H9 (cell line): ENCODE measurements at regions not wholly inside any gene's neighbourhood (a gene's known extent, or its start where the extent isn't known, plus 50 kb on each side); places are given as distances from the start of the nearest gene placed in this dataset.

Source experiments
- DNase-seq: peaks from one replicate; pipeline ENCODE4 v3.0.0-alpha.2; 2017
- H2AFZ ChIP-seq: one replicate; pipeline ENCODE4 v1.6.1; 2013; ENCODE audit warnings: mild to moderate bottlenecking, low read length, control low read depth, moderate library complexity
- H2AK5ac ChIP-seq: 2 replicates; pipeline ENCODE4 v1.6.1; 2013; ENCODE audit warnings: low read length, control low read depth, mixed read lengths; ENCODE audit not compliant: insufficient read length
- H2BK120ac ChIP-seq: one replicate; pipeline ENCODE4 v1.6.1; 2013; ENCODE audit warnings: low read depth, mild to moderate bottlenecking, low read length, control low read depth, inconsistent platforms; ENCODE audit not compliant: poor library complexity, severe bottlenecking
- H2BK12ac ChIP-seq: 2 replicates; pipeline ENCODE4 v1.6.1; 2013; ENCODE audit warnings: low read length, control low read depth, mixed read lengths, low read depth; ENCODE audit not compliant: insufficient read length
- H2BK15ac ChIP-seq: 2 replicates; pipeline ENCODE4 v1.6.1; 2013; ENCODE audit warnings: low read depth, low read length, control low read depth
- H2BK20ac ChIP-seq: one replicate; pipeline ENCODE4 v1.6.1; 2013; ENCODE audit warnings: low read depth, mild to moderate bottlenecking, low read length, control low read depth, inconsistent platforms; ENCODE audit not compliant: poor library complexity, severe bottlenecking
- H2BK5ac ChIP-seq: 2 replicates; pipeline ENCODE4 v1.6.1; 2013; ENCODE audit warnings: low read length, control low read depth, mixed read lengths; ENCODE audit not compliant: insufficient read length
- H3K14ac ChIP-seq: 2 replicates; pipeline ENCODE4 v1.6.1; 2013; ENCODE audit warnings: low read length, control low read depth; ENCODE audit not compliant: insufficient read depth
- H3K18ac ChIP-seq: 2 replicates; pipeline ENCODE4 v1.6.1; 2013; ENCODE audit warnings: low read depth, mild to moderate bottlenecking, mixed read lengths, low read length, control low read depth; ENCODE audit not compliant: insufficient read length
- H3K23ac ChIP-seq: 2 replicates; pipeline ENCODE4 v1.6.1; 2013; ENCODE audit warnings: low read length, control low read depth, mixed read lengths, low read depth; ENCODE audit not compliant: insufficient read length
- H3K23me2 ChIP-seq: 2 replicates; pipeline ENCODE4 v1.6.1; 2013; ENCODE audit warnings: low read depth, mild to moderate bottlenecking, mixed read lengths, low read length, control low read depth; ENCODE audit not compliant: insufficient read length, poor library complexity, severe bottlenecking
- H3K27ac ChIP-seq: 2 replicates; pipeline ENCODE4 v1.5.1; 2013; ENCODE audit warnings: low read length, control low read depth, mixed read lengths, low read depth; ENCODE audit not compliant: insufficient read length
- H3K27me3 ChIP-seq: 2 replicates; pipeline ENCODE4 v1.6.1; 2013; ENCODE audit warnings: low read length, control low read depth, inconsistent platforms; ENCODE audit not compliant: insufficient read depth
- H3K4ac ChIP-seq: 2 replicates; pipeline ENCODE4 v1.6.1; 2013; ENCODE audit warnings: low read depth, mild to moderate bottlenecking, control low read depth, inconsistent platforms, low read length, moderate library complexity
- H3K4me1 ChIP-seq: 2 replicates; pipeline ENCODE4 v1.6.1; 2013; ENCODE audit warnings: low read length, control low read depth, inconsistent platforms; ENCODE audit not compliant: insufficient read depth
- H3K4me2 ChIP-seq: 2 replicates; pipeline ENCODE4 v1.6.1; 2013; ENCODE audit warnings: low read length, control low read depth, mixed read lengths; ENCODE audit not compliant: insufficient read length, insufficient read depth
- H3K56ac ChIP-seq: 2 replicates; pipeline ENCODE4 v1.6.1; 2013; ENCODE audit warnings: low read depth, mild to moderate bottlenecking, mixed read lengths, low read length, control low read depth; ENCODE audit not compliant: insufficient read length
- H3K79me1 ChIP-seq: 2 replicates; pipeline ENCODE4 v1.6.1; 2013; ENCODE audit warnings: low read depth, mild to moderate bottlenecking, moderate library complexity, low read length, control low read depth, inconsistent platforms; ENCODE audit not compliant: insufficient read depth, poor library complexity, severe bottlenecking
- H3K79me2 ChIP-seq: 2 replicates; pipeline ENCODE4 v1.6.1; 2013; ENCODE audit warnings: low read length, control low read depth, inconsistent platforms; ENCODE audit not compliant: insufficient read depth
- H3K9ac ChIP-seq: 2 replicates; pipeline ENCODE4 v1.6.1; 2013; ENCODE audit warnings: low read length, control low read depth, mixed read lengths; ENCODE audit not compliant: insufficient read length; ENCODE audit errors: extremely low read depth
- H3K9me3 ChIP-seq: one replicate; pipeline ENCODE4 v1.6.1; 2013; ENCODE audit warnings: low read depth, low read length, inconsistent platforms; ENCODE audit not compliant: control insufficient read depth
- H3T11ph ChIP-seq: one replicate; pipeline ENCODE4 v1.6.1; 2013; ENCODE audit warnings: mild to moderate bottlenecking, low read length, control low read depth, inconsistent platforms
- H4K20me1 ChIP-seq: one replicate; pipeline ENCODE4 v1.6.1; 2013; ENCODE audit not compliant: control insufficient read depth, insufficient read length, insufficient read depth
- H4K5ac ChIP-seq: 2 replicates; pipeline ENCODE4 v1.6.1; 2013; ENCODE audit warnings: low read depth, mild to moderate bottlenecking, mixed read lengths, low read length, control low read depth; ENCODE audit not compliant: insufficient read length
- H4K8ac ChIP-seq: replicated peaks from 2 replicates; pipeline ENCODE4 v1.6.1; 2013; ENCODE audit warnings: low read length, control low read depth, mixed read lengths, low read depth; ENCODE audit not compliant: insufficient read length
- H4K91ac ChIP-seq: 2 replicates; pipeline ENCODE4 v1.6.1; 2013; ENCODE audit warnings: low read depth, mild to moderate bottlenecking, moderate library complexity, mixed read lengths, low read length, control low read depth; ENCODE audit not compliant: insufficient read length
- H3K27ac Mint-ChIP-seq, 3 experiments: 2 replicates in 2 of 3; 3 replicates in 1 of 3; pipeline ENCODE4 v1.8.0; 2020 to 2021; ENCODE audit warnings: mixed read lengths in 3 of 3, mild to moderate bottlenecking in 1 of 3, moderate library complexity in 1 of 3
- H3K27me3 Mint-ChIP-seq: 2 replicates; pipeline ENCODE4 v1.8.0; 2021; ENCODE audit warnings: low read depth, mild to moderate bottlenecking, moderate library complexity, mixed read lengths
- H3K36me3 Mint-ChIP-seq, 3 experiments: 2 replicates in 2 of 3; 3 replicates in 1 of 3; pipeline ENCODE4 v1.8.0; 2020 to 2021; ENCODE audit warnings: low read depth in 3 of 3, mixed read lengths in 3 of 3; ENCODE audit not compliant: insufficient read depth in 1 of 3
- H3K4me1 Mint-ChIP-seq, 2 experiments: 2 replicates each; pipeline ENCODE4 v1.8.0; 2020; ENCODE audit warnings: mixed read lengths in 2 of 2
- H3K4me3 Mint-ChIP-seq, 2 experiments: 2 replicates in 1 of 2; 3 replicates in 1 of 2; pipeline ENCODE4 v1.8.0; 2020 to 2021; ENCODE audit warnings: mild to moderate bottlenecking in 2 of 2, mixed read lengths in 2 of 2, moderate library complexity in 1 of 2
- H3K9me3 Mint-ChIP-seq, 2 experiments: 2 replicates in 1 of 2; 3 replicates in 1 of 2; pipeline ENCODE4 v1.8.0; 2020; ENCODE audit warnings: mild to moderate bottlenecking in 2 of 2, mixed read lengths in 2 of 2, moderate library complexity in 1 of 2
- CTCF ChIP-seq: fragments of 200-600 bp; sonication (generic); conservative IDR thresholded peaks from 3 replicates; pipeline ENCODE4 v1.8.0; 2021; ENCODE audit warnings: antibody characterized with exemption, mild to moderate bottlenecking
- WGBS: extraction: QIAGEN DNeasy Blood & Tissue Kit; methylation state at CpG from one replicate; pipeline ENCODE4 v1.1.7; 2013; ENCODE audit warnings: missing lambda C conversion rate, low lambda C conversion rate, mixed read lengths; ENCODE audit not compliant: insufficient read length; ENCODE audit errors: extremely low coverage; 5-methylcytosine and 5-hydroxymethylcytosine counted together

- Histone ChIP-seq H3K56ac (no peak overlapping the region), H4K8ac (no peak overlapping the region), H4K91ac (no peak overlapping the region), H3K4me1 (peaks cover 7% of the 10 kb centered on the region; the same call in 1 of the 2 replicates), H2AFZ (no peak overlapping the region), H2BK15ac (no peak overlapping the region), H2BK20ac (no peak overlapping the region), H2AK5ac (no peak overlapping the region), H3K23me2 (no peaks in the 10 kb centered on the region), H2BK12ac (no peak overlapping the region), H3K79me1 (no peaks in the 10 kb centered on the region), H3K4me2 (no peak overlapping the region), H3K14ac (no peak overlapping the region; the same call in 1 of the 2 replicates), H3K9ac (no peak overlapping the region), H3T11ph (no peak overlapping the region), H4K5ac (no peak overlapping the region), H3K23ac (no peak overlapping the region), H3K9me3 (no peaks in the 10 kb centered on the region), H3K27me3 (peaks cover 39% of the 10 kb centered on the region), H3K18ac (no peak overlapping the region), H4K20me1 (no peaks in the 10 kb centered on the region), H3K79me2 (no peaks in the 10 kb centered on the region), H2BK5ac (no peak overlapping the region), H2BK120ac (no peak overlapping the region), H3K4ac (no peak overlapping the region), H3K27ac (no peak overlapping the region)
- DNase-seq, result no peak
- Mint-ChIP-seq H3K27ac (no peak overlapping the region), H3K4me3 (no peak overlapping the region), H3K36me3 (no peaks in the 10 kb centered on the region; a peak in 1 of 7 replicates), H3K9me3 (peaks cover 0 to 14% of the 10 kb centered on the region in 2 experiments; a peak in 2 of 5 replicates), H3K27me3 (peaks cover 100% of the 10 kb centered on the region), H3K4me1 (peaks cover 26 to 28% of the 10 kb centered on the region in 2 experiments)
- no peak for TF ChIP-seq CTCF
- no CpG with 5 or more reads among the region's 10 CpGs for WGBS
Measured at GRCh38 chr5:171625646-171626045, 160.0 kb upstream of the SMIM23 start.
